ENCODE measurements at regions not wholly inside any gene's neighbourhood (a gene's known extent, or its start where the extent isn't known, plus 50 kb on each side); places are given as distances from the start of the nearest gene placed in this dataset.

GRCh38 chr2:180161415-180161814 lies 154.3 kb upstream of the CWC22 start:
- no peak for TF ChIP-seq CTCF (conservative IDR thresholded peaks at IDR 0.05; ENCODE audit: low read depth, low read length)
- TF ChIP-seq EZH2 (IDR thresholded peaks at IDR 0.05; ENCODE audit: low read length, unreplicated experiment) = no peak
- TF ChIP-seq EZH2phosphoT487 (IDR thresholded peaks at IDR 0.05; ENCODE audit: borderline replicate concordance, low read length) = no peak
